ENCODE measurements at regions not wholly inside any gene's neighbourhood (a gene's known extent, or its start where the extent isn't known, plus 50 kb on each side); places are given as distances from the start of the nearest gene placed in this dataset.

DNA sequence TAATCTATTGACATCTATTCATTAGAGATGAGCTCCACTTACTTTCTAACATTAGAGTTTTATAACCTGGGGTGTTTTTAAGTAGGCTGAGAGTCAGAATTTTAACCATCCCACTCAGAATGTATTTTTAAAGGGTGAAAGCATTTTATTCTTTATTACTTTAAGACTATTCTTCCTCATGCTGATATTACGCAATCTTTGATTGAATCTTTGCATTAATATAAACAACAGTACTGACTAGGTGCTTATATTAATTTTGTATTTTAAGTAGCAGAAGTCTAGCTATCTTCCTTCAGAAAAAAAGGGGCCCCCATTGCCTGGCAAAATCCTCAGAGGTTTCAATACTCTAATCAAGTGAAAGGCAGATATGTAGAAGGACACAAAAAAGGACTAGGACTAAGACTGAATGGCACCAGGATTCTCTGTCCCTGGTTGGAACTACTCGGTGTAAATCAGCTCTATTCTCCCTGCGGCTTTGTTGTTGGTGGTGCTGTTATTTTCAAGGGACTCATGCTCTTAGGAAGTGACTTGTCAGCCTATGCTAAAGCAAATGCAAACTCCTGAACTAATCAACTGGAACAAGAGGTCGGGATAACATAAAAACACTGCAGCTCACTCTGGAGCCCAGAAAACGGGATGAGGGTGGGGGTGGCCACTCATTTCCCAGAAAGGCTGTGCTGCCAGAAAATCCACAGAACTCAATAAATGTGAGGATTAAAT lies 1324.4 kb downstream of the GRIK2 start:
- no peak for DNase-seq

- DNase-seq = no peak
Observed at GRCh38 chr6:102717252-102717651, 1323.7 kb downstream of the GRIK2 start.

DNA sequence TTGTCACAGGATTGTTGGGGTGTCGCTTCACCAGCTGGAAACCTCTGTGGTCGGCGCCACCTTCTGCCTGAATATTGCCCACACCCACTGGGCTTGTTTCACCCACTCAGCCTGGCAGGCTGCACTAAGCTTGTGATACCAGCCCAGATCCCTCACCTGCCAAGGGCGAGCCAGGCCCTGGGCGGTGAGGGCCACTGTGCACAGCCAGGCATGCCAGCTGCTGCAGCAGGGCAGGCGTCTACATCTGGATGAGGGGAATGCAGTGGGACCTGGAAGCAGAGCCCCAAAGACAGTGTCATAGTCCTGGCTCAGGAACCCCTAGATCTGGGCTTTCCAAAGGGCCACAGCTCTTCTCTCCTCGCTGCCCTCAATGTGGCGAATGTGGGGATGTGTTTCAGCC lies 1307.5 kb downstream of the GRIK2 start:
- DNase-seq = no peak

- no peak for DNase-seq
Observed at GRCh38 chr6:102686461-102686860, 1293.0 kb downstream of the GRIK2 start.

DNA sequence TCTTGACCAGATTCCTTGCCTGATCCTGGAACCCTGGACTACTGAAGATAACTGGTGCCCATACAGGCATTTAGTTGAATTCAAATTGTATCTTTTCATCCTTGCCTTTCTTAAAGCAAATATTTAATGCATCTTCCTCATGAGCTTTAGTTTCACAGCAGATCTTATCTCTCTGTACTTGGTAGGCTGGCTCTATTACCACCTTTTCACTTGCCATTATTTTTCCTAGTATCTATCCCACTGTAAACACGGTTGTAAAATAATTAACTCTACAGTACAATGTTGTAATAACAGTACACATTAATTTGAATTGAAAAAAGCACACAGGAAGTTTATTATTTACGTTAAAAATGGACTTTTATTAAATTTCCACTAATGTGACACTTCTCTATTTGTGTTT lies 1286.9 kb downstream of the GRIK2 start:
- DNase-seq = no peak

- no peak for DNase-seq
Observed at GRCh38 chr6:102679865-102680264, 1286.4 kb downstream of the GRIK2 start.

GRCh38 chr6:102677225-102677624 lies 1283.7 kb downstream of the GRIK2 start:
- no peak for DNase-seq

DNA sequence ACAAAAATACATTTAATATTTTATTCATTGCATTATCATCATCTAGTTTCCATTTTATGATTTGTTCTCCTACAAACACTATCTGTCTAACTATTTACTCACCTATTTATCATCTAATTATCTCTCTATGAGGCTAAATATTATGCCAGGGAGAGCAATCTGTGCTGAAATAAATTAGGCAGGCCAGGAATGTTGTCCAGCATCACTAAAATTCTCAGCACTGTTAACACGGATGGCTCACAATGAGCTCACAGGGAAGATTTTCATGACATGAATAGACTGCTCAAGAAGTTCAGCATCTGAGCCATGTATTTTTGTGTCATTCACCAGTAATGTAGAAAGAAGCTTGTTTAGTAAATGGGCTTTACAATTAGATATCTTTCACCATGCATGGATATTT lies 1277.2 kb downstream of the GRIK2 start:
- no peak for DNase-seq

GRCh38 chr6:102662851-102663250 lies 1269.3 kb downstream of the GRIK2 start:
- no peak for DNase-seq

DNA sequence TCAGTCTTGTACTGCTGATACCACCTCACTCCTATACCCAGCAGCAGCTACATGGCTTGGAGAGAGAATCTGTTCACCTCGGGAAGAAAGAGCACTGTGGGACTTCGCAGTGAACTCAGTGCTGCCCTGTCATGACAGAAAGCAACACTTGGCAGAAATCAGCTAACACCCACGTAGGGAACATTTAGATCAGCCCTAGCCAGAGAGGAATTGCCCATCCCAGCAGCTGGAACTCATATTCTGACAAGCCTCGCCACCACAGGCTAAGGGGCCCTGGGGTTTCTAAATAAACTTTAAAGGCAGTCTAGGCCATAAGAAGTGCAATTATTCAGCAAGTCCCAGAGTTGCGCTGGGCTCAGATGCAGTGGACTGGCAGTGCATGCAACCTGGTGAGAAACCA lies 1266.8 kb downstream of the GRIK2 start:
- DNase-seq = no peak

DNA sequence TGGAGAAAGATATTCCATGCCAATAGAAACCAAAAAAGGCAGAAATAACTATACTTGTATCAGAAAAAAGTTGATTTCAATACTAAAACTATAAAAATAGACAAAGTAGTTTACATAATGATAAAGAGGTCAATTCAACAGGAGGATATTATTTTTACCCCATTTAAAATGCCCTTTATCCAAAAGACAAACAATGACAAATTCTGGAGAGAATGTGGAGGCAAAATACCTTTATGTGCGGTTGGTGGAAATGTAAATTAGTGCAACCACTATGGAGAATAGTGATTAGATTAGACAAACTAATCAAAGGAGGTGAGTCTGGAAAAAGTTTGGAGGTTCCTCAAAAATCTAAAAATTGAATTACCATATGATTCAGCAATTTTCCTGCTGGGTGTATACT lies 1262.3 kb downstream of the GRIK2 start:
- DNase-seq = no peak

- no peak for DNase-seq
Observed at GRCh38 chr6:102641426-102641825, 1247.9 kb downstream of the GRIK2 start.

DNA sequence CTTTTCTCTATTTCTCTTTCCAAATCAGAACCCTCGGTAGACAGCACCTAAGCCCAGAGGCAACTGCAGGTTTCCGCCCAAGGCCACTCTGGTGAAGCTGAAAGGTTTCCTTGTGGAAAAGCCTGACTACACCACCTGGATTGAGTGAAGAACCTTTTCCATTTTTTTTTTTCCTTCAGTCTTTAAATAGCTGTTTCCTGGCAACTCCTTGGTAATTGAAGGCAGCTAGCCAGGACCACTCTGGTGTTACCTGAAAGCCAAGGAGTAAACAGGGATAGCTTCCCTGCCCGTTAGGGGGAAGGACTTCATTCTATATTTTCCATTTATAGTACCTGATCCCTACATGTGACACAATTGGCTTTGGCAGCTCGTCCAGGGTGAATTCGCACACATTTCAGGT lies 1238.4 kb downstream of the GRIK2 start:
- DNase-seq = no peak

DNA sequence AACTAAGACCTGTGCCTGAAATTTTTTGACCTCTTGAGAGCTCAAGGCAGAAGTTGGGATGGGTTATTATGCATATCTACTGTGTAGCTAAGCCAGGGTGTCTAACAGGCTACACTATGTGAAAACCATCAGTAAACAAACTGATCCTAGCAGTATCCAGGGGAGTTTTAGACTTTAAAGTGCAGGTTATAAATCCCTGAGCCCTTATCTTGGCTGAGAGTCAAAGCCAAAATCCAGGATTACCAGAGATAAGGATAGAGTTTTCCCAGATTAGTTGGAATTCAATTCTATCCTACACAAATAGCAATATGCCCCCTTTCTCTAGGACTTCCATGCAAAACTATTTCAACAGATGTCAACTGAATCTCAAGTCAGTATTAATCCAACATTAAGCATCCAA lies 1229.7 kb downstream of the GRIK2 start:
- no peak for DNase-seq

GRCh38 chr6:102619585-102619984 lies 1226.1 kb downstream of the GRIK2 start:
- no peak for DNase-seq

DNA sequence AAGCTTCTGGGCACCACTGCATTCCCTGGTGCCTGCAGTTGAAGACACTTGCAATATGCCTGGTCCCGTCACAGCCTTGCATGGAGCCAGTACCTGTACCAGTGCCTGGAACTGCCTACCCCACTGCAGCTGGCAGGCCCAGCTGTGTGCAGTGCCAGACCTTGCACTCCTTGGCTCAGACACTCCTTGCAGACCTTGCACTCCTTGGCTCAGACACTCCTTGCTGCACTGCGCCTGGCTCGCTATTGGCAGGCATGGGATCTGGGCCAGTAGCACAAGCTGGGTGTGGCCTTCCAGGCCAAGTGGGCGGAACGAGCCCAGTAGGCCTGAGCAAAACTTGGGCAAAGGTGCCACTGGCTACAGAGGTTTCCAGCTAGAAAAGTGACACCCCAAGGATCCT lies 1189.1 kb downstream of the GRIK2 start:
- no peak for DNase-seq

DNA sequence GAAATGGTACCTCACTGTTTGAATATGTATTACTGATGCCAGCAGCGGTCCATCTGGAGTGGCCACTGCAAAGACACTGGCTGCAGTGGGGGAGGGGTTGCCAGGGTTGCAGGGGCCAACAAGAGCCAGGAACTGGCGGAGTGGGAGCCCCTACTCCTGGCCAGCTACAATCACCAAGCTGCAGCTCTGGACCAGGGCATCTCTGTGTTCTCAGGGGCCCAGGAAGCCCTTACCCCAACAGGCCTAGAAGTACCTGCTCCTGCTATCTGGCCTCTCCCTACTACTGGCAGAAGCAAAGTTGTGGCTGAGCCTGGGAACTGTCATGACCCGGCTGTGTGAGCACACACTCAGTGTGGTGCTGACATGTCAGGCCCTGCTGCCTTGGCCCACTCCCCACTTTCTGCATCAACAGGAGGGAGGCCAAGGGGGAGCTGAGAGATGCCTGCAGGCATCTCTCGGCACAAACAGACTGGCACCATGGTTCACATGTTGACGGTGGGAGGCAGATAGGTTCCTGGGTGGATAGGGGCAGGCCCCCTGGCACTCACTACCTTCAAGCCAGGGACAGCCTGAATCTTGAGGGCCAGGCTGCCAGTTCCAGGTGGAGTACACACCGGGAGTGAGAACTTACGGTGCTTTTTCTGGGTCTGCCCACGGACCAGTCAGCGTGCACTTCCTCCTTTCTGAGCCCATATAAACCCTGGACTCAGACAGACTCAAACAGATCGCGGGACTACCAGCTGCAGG lies 1188.0 kb downstream of the GRIK2 start:
- no peak for DNase-seq

GRCh38 chr6:102571236-102571908 lies 1177.9 kb downstream of the GRIK2 start:
- DNase-seq = no peak

DNA sequence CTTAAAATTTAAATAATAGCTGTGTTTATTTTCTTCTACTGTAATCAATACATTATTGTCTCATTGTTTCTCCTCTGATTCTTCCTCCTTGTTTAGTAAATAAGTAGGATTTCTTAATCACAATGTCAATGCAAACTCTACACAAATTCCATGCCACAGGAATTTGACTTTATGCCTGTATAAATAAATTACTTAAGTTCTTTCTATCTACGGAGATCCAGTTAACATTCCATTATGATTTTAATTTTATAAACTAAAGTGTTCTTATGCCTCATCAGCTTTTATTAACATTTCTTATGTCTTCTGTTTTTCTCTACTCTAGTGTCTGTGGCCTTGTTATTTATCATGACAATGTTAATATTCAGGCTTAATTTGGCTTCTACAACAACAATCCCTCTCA lies 1169.2 kb downstream of the GRIK2 start:
- no peak for DNase-seq

- no peak for DNase-seq
Observed at GRCh38 chr6:102553214-102553613, 1159.7 kb downstream of the GRIK2 start.

DNA sequence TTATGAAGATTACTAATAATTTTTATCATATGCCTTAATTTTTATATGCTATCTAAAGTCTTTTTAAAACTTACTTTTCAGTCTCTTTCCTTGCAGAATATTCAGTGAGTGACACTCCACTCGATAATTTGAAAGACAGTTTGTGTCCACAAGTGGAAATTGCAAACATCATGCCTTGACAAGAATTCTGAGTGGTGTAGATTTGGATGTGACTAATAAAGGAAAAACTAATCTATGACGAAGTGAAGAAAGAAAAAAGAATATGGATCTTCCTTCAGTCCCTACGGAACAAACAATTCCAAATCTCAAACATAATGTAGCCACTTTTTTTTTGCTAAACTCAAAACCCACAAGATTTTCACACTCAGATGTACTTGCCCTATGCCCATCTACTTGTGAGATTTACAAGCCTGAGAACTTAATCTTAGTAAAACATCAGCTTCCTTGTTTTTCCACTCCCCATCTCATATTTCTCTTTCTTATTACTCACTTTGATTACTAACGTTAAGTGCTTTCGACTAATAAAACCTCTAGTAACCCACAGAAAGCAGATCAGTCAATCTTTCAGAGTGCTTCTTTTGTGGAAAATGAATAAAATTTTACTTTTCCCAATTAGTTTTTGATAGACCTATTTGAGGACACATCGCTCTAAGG lies 1155.8 kb downstream of the GRIK2 start:
- no peak for DNase-seq

GRCh38 chr6:102525336-102525735 lies 1131.8 kb downstream of the GRIK2 start:
- no peak for DNase-seq

DNA sequence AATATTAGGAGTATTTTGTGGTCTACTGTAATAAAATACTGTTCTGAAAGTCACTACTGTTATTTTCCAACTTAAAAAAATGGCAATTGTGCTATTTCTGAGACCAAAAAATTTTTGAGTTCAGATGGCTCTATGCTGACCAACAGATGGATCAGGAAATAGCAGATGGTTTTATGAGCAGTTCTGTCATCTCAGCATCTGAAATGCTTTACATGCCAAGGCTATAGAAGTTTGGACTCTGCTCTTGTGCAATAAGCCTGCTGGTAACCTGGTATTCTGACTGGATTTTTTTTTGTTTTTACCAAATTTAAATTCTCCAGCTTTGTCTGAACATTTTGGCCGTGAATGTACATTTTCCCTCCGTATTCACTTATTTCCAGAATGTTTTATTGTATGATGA lies 1127.5 kb downstream of the GRIK2 start:
- no peak for DNase-seq
